GM10266 (cell line): ENCODE measurements at regions not wholly inside any gene's neighbourhood (a gene's known extent, or its start where the extent isn't known, plus 50 kb on each side); places are given as distances from the start of the nearest gene placed in this dataset.

Source experiments
- DNase-seq: peaks from one replicate; pipeline ENCODE4 v3.0.0; 2012; ENCODE audit errors: extremely low spot score
- TF ChIP-seq, protein P1 (sequence below): IDR thresholded peaks from 2 replicates; pipeline ENCODE4 v1.5.1; 2012; ENCODE audit warnings: mild to moderate bottlenecking, low read depth; ENCODE audit not compliant: control insufficient read depth, insufficient read depth; ENCODE audit errors: missing control alignments

GRCh38 chr18:78717051-78717765 is 262.4 kb upstream of the SALL3 start:
- no peak for DNase-seq
- TF ChIP-seq, protein P1, sequence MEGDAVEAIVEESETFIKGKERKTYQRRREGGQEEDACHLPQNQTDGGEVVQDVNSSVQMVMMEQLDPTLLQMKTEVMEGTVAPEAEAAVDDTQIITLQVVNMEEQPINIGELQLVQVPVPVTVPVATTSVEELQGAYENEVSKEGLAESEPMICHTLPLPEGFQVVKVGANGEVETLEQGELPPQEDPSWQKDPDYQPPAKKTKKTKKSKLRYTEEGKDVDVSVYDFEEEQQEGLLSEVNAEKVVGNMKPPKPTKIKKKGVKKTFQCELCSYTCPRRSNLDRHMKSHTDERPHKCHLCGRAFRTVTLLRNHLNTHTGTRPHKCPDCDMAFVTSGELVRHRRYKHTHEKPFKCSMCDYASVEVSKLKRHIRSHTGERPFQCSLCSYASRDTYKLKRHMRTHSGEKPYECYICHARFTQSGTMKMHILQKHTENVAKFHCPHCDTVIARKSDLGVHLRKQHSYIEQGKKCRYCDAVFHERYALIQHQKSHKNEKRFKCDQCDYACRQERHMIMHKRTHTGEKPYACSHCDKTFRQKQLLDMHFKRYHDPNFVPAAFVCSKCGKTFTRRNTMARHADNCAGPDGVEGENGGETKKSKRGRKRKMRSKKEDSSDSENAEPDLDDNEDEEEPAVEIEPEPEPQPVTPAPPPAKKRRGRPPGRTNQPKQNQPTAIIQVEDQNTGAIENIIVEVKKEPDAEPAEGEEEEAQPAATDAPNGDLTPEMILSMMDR: no peak

DNA sequence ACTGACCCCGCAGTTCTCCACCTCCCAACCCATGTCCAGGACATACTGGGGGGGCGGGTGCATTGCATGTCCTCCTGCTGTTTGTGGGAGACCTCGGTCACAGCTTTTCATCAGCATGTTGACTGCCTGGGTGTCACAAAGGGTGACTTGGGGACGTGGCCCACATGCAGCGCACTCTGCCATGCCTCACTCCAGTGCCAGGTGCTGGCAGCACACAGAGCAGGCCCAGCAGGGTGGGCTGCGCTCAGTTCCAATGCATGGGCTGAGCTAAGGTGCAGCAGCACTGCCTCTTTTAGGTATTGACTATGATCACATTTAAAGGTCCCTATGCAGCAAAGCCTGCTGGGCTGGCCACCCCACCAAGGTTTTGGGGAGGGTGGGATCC is 261.9 kb upstream of the SALL3 start:
- no peak for DNase-seq
- TF ChIP-seq, protein P1: no peak

GRCh38 chr18:78719821-78720220 is 259.8 kb upstream of the SALL3 start:
- DNase-seq: no peak
- TF ChIP-seq, protein P1: no peak

- no peak for DNase-seq
- TF ChIP-seq, protein P1: no peak
Measured at GRCh38 chr18:78720456-78721237, 259.0 kb upstream of the SALL3 start.

GRCh38 chr18:78721238-78721875 is 258.3 kb upstream of the SALL3 start:
- no peak for DNase-seq
- TF ChIP-seq, protein P1: no peak

- TF ChIP-seq, protein P1: no peak
- DNase-seq: no peak
Measured at GRCh38 chr18:78721981-78722380, 257.6 kb upstream of the SALL3 start.

DNA sequence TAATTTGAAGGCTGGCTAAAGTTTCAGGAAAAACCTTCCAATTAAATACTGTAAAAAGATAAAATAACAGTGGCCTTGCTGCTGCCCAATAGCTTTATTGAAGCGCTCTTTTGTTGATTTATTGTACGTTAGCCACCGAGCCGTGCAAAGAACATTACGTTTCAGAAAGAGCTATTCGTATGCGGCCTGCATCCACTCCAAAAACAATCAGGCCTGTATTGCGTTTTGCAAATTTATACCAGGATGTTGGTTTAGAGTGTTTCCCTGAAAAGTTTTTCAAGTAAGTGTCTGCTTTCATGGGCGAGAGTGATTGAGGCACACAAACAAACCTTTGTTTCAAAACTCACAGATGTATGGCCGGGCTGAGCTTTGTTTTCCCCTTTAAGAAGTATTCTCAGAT is 257.2 kb upstream of the SALL3 start:
- TF ChIP-seq, protein P1: no peak
- no peak for DNase-seq
